ENCODE measurements at regions not wholly inside any gene's neighbourhood (a gene's known extent, or its start where the extent isn't known, plus 50 kb on each side); places are given as distances from the start of the nearest gene placed in this dataset.
A peak's percentile ranks its signal among the peaks of the same experiment; 100 is the strongest.

DNA sequence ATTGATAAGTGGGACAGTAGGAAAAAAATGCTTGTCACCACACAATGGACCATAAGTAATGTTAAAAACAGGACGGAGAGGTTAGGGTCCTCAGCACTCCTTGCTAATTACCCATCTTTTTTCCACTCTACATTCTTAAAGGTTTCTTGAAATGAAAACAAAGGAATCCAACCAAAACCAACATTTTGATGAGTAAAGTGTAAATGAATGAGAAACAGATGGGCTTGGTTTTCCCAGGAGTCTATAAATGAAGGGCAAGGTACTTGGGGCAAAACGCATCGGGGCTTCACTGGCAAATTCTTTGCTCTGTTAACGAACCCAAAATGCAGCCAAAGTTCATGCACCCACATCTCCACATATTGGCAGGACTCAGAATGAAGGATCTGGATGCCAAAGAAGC, 129.2 kb upstream of the BMP4 start:
- no TSS peak for BruUV-seq (replicated peaks)
- H3K36me3 ChIP-seq (ENCODE audit: control insufficient read depth, insufficient read depth, low read length): no peaks in the 10 kb centered on the region
- H3K9me1 ChIP-seq (ENCODE audit: insufficient read depth, low read length): no peaks in the 10 kb centered on the region
- in situ Hi-C loops (cut with MboI; ENCODE audit: low sequenced_read_pairs): no loop called here
- ChIA-PET CTCF (no interaction called here), POLR2A (ENCODE audit: unreplicated experiment) (no interaction called here)
- WGBS, 2 experiments (ENCODE audit: extremely low coverage in 2 of 2, insufficient read length in 1 of 2): no CpG with 5 or more reads among the region's 4 CpGs
- peak overlapping the region; percentile 10 for H3K14ac ChIP-seq (replicated peaks; ENCODE audit: low read depth, low read length)
- 0 out of 2 replicates have a peak overlapping the region, but pooled peaks have one; percentile 6 for H3K9ac ChIP-seq (ENCODE audit: low read depth, low read length)
- H4K5ac ChIP-seq (ENCODE audit: low read depth, low read length): no peak overlapping the region; the same call in 1 of the 2 replicates
- no peak for TF ChIP-seq NFE2L2 (IDR thresholded peaks at IDR 0.05; ENCODE audit: low read depth, low read length)
- TF ChIP-seq, protein P1, sequence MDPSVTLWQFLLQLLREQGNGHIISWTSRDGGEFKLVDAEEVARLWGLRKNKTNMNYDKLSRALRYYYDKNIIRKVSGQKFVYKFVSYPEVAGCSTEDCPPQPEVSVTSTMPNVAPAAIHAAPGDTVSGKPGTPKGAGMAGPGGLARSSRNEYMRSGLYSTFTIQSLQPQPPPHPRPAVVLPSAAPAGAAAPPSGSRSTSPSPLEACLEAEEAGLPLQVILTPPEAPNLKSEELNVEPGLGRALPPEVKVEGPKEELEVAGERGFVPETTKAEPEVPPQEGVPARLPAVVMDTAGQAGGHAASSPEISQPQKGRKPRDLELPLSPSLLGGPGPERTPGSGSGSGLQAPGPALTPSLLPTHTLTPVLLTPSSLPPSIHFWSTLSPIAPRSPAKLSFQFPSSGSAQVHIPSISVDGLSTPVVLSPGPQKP (IDR thresholded peaks at IDR 0.05; ENCODE audit: borderline replicate concordance, low read depth, low read length): no peak
- no peak for TF ChIP-seq RFX5 (IDR thresholded peaks at IDR 0.05; ENCODE audit: low read depth, low read length)
- no peak for TF ChIP-seq FOS (IDR thresholded peaks at IDR 0.05; ENCODE audit: low read depth, low read length)
- no peak for TF ChIP-seq RAD21 (IDR thresholded peaks at IDR 0.05; ENCODE audit: low read length)
- TF ChIP-seq BHLHE40 (IDR thresholded peaks at IDR 0.05; ENCODE audit: low read depth, low read length): no peak
- TF ChIP-seq POLR2A (IDR thresholded peaks at IDR 0.05; ENCODE audit: low read depth, low read length): no peak
- TF ChIP-seq MXI1 (IDR thresholded peaks at IDR 0.05; ENCODE audit: borderline replicate concordance, low read depth, low read length): no peak
- TF ChIP-seq MAZ (IDR thresholded peaks at IDR 0.05; ENCODE audit: borderline replicate concordance, low read depth, low read length): no peak
- TF ChIP-seq, protein P2, sequence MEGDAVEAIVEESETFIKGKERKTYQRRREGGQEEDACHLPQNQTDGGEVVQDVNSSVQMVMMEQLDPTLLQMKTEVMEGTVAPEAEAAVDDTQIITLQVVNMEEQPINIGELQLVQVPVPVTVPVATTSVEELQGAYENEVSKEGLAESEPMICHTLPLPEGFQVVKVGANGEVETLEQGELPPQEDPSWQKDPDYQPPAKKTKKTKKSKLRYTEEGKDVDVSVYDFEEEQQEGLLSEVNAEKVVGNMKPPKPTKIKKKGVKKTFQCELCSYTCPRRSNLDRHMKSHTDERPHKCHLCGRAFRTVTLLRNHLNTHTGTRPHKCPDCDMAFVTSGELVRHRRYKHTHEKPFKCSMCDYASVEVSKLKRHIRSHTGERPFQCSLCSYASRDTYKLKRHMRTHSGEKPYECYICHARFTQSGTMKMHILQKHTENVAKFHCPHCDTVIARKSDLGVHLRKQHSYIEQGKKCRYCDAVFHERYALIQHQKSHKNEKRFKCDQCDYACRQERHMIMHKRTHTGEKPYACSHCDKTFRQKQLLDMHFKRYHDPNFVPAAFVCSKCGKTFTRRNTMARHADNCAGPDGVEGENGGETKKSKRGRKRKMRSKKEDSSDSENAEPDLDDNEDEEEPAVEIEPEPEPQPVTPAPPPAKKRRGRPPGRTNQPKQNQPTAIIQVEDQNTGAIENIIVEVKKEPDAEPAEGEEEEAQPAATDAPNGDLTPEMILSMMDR (conservative IDR thresholded peaks at IDR 0.05; ENCODE audit: low read depth, low read length): no peak
- TF ChIP-seq MAFK (IDR thresholded peaks at IDR 0.05; ENCODE audit: low read depth, low read length): no peak
- TF ChIP-seq CHD1 (IDR thresholded peaks at IDR 0.05; ENCODE audit: low read depth, low read length): no peak
- TF ChIP-seq RCOR1 (IDR thresholded peaks at IDR 0.05; ENCODE audit: insufficient replicate concordance, low read length): no peak
- TF ChIP-seq, protein P3, sequence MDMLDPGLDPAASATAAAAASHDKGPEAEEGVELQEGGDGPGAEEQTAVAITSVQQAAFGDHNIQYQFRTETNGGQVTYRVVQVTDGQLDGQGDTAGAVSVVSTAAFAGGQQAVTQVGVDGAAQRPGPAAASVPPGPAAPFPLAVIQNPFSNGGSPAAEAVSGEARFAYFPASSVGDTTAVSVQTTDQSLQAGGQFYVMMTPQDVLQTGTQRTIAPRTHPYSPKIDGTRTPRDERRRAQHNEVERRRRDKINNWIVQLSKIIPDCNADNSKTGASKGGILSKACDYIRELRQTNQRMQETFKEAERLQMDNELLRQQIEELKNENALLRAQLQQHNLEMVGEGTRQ (IDR thresholded peaks at IDR 0.05; ENCODE audit: low read depth, low read length): no peak
- TF ChIP-seq CEBPB (IDR thresholded peaks at IDR 0.05; ENCODE audit: low read depth, low read length): no peak
- no peak for TF ChIP-seq SMC3 (IDR thresholded peaks at IDR 0.05; ENCODE audit: low read depth, low read length)
- H2BK20ac ChIP-seq (ENCODE audit: low read depth, low read length): no peak overlapping the region
- H3K4me2 ChIP-seq (ENCODE audit: low read depth, low read length): peak overlapping the region; percentile 22; the same call in 1 of the 2 replicates
- H4K91ac ChIP-seq (ENCODE audit: insufficient read depth, low read depth, low read length): no peak overlapping the region
- H2AFZ ChIP-seq (replicated peaks; ENCODE audit: low read length, poor library complexity): no peak overlapping the region
- H3K4me1 ChIP-seq (ENCODE audit: control insufficient read depth, insufficient read depth, low read length): peaks cover 8% of the 10 kb centered on the region; the same call in 1 of the 2 replicates
- no peaks in the 10 kb centered on the region for H4K20me1 ChIP-seq (ENCODE audit: insufficient read depth, low read length)
- H4K8ac ChIP-seq (ENCODE audit: low read depth in 2 of 2, low read length in 2 of 2): no peak overlapping the region
- H3K27ac ChIP-seq (ENCODE audit: insufficient read depth, low read length): peak overlapping the region; percentile 66; the same call in 1 of the 2 replicates
- H3K79me1 ChIP-seq (ENCODE audit: low read depth in 1 of 2, low read length in 2 of 2): no peaks in the 10 kb centered on the region
- dilution Hi-C loops (cut with HindIII; ENCODE audit: low sequenced_read_pairs, unreplicated experiment): no loop called here
- H3K18ac ChIP-seq (ENCODE audit: low read depth, low read length): peak overlapping the region; percentile 71; the same call in 1 of the 2 replicates
- ATAC-seq (ENCODE audit: low read depth) (no peak), DNase-seq (no peak)
- no peak overlapping the region for H2BK15ac ChIP-seq (ENCODE audit: low read depth, low read length)
- H2AK9ac ChIP-seq (replicated peaks; ENCODE audit: low read depth, low read length, poor library complexity): no peak overlapping the region
- no peaks in the 10 kb centered on the region; the same call in 1 of the 2 replicates for H3K27me3 ChIP-seq (ENCODE audit: control insufficient read depth, insufficient read depth, low read length)
- no peak overlapping the region for H3K56ac ChIP-seq (ENCODE audit: extremely low read depth, insufficient read depth, low read length)
- no peak overlapping the region for H2BK5ac ChIP-seq (ENCODE audit: low read depth, low read length, poor library complexity, severe bottlenecking)
- H3K4me3 ChIP-seq (ENCODE audit: insufficient read depth, low read depth, low read length): no peak overlapping the region
- no peak overlapping the region; the same call in 1 of the 2 replicates for H3K23ac ChIP-seq (ENCODE audit: low read depth, low read length)
- peak overlapping the region; percentile 47 for H2BK120ac ChIP-seq (ENCODE audit: low read depth, low read length)
- no peaks in the 10 kb centered on the region for H3K9me3 ChIP-seq (ENCODE audit: control insufficient read depth, insufficient read depth, low read length)
- intact Hi-C loops (cut with micrococcal nuclease): loop anchor here (1.0 to 2.0 kb wide), 2 partner anchors 23 to 89 kb away; no protein-coding TSS in a partner anchor
- no peak overlapping the region for H2AK5ac ChIP-seq (ENCODE audit: low read depth, low read length)
- H3K4ac ChIP-seq (ENCODE audit: low read depth, low read length): peak overlapping the region; percentile 2; the same call in 1 of the 2 replicates
